ENCODE measurements at regions not wholly inside any gene's neighbourhood (a gene's known extent, or its start where the extent isn't known, plus 50 kb on each side); places are given as distances from the start of the nearest gene placed in this dataset.

GRCh38 chr4:36651253-36651652 lies 369.8 kb downstream of the DTHD1 start:
- WGBS: 87% methylated on average over 3 of the region's 3 CpGs
- no peaks in the 10 kb centered on the region for H3K4me1 ChIP-seq (ENCODE audit: control insufficient read depth in 2 of 2, insufficient read depth in 2 of 2, low read length in 2 of 2)
- H3K27me3 ChIP-seq (ENCODE audit: control insufficient read depth in 2 of 2, insufficient read depth in 1 of 2, low read length in 1 of 2): no peaks in the 10 kb centered on the region
- H3K36me3 ChIP-seq (ENCODE audit: control insufficient read depth in 2 of 2, insufficient read depth in 2 of 2, low read length in 1 of 2): no peaks in the 10 kb centered on the region
- no peak overlapping the region for H3K27ac ChIP-seq (ENCODE audit: low read depth in 1 of 2, low read length in 1 of 2)
- H3K9me3 ChIP-seq (ENCODE audit: control insufficient read depth in 2 of 2, insufficient read depth in 1 of 2, low read length in 1 of 2): no peaks in the 10 kb centered on the region
- no peak overlapping the region for H3K4me3 ChIP-seq (ENCODE audit: low read length in 2 of 2)
- no peak for DNase-seq (ENCODE audit: low read depth in 6 of 9, low spot score in 9 of 9)

- WGBS: 93% methylated on average over 1 of the region's 1 CpG
Observed at GRCh38 chr4:36652857-36653256, 371.4 kb downstream of the DTHD1 start.

GRCh38 chr4:36665985-36666527 lies 384.6 kb downstream of the DTHD1 start:
- Histone ChIP-seq H3K9me3 (ENCODE audit: control insufficient read depth in 2 of 2, insufficient read depth in 1 of 2, low read length in 1 of 2) (no peaks in the 10 kb centered on the region), H3K36me3 (ENCODE audit: control insufficient read depth in 2 of 2, insufficient read depth in 2 of 2, low read length in 1 of 2) (no peaks in the 10 kb centered on the region), H3K27ac (ENCODE audit: low read depth in 1 of 2, low read length in 1 of 2) (no peak overlapping the region), H3K27me3 (ENCODE audit: control insufficient read depth in 2 of 2, insufficient read depth in 1 of 2, low read length in 1 of 2) (no peaks in the 10 kb centered on the region), H3K4me1 (ENCODE audit: control insufficient read depth in 2 of 2, insufficient read depth in 2 of 2, low read length in 2 of 2) (no peaks in the 10 kb centered on the region), H3K4me3 (ENCODE audit: low read length in 2 of 2) (no peak overlapping the region)
- 92% methylated on average over 3 of the region's 3 CpGs for WGBS
- no peak for DNase-seq (ENCODE audit: low read depth in 6 of 9, low spot score in 9 of 9)

More at GRCh38 chr4:36652857-36653256, 371.4 kb downstream of the DTHD1 start:
- H3K4me1 ChIP-seq (ENCODE audit: control insufficient read depth in 2 of 2, insufficient read depth in 2 of 2, low read length in 2 of 2): no peaks in the 10 kb centered on the region
- H3K27me3 ChIP-seq (ENCODE audit: control insufficient read depth in 2 of 2, insufficient read depth in 1 of 2, low read length in 1 of 2): no peaks in the 10 kb centered on the region
- no peaks in the 10 kb centered on the region for H3K9me3 ChIP-seq (ENCODE audit: control insufficient read depth in 2 of 2, insufficient read depth in 1 of 2, low read length in 1 of 2)
- no peak overlapping the region for H3K27ac ChIP-seq (ENCODE audit: low read depth in 1 of 2, low read length in 1 of 2)
- H3K4me3 ChIP-seq (ENCODE audit: low read length in 2 of 2): no peak overlapping the region
- no peak for DNase-seq (ENCODE audit: low read depth in 6 of 9, low spot score in 9 of 9)
- H3K36me3 ChIP-seq (ENCODE audit: control insufficient read depth in 2 of 2, insufficient read depth in 2 of 2, low read length in 1 of 2): no peaks in the 10 kb centered on the region

- no peaks in the 10 kb centered on the region for H3K9me3 ChIP-seq (ENCODE audit: control insufficient read depth in 2 of 2, insufficient read depth in 1 of 2, low read length in 1 of 2)
- DNase-seq (ENCODE audit: low read depth in 6 of 9, low spot score in 9 of 9): no peak
- H3K4me1 ChIP-seq (ENCODE audit: control insufficient read depth in 2 of 2, insufficient read depth in 2 of 2, low read length in 2 of 2): no peaks in the 10 kb centered on the region
- no peaks in the 10 kb centered on the region for H3K27me3 ChIP-seq (ENCODE audit: control insufficient read depth in 2 of 2, insufficient read depth in 1 of 2, low read length in 1 of 2)
- no peaks in the 10 kb centered on the region for H3K36me3 ChIP-seq (ENCODE audit: control insufficient read depth in 2 of 2, insufficient read depth in 2 of 2, low read length in 1 of 2)
- no peak overlapping the region for H3K27ac ChIP-seq (ENCODE audit: low read depth in 1 of 2, low read length in 1 of 2)
- H3K4me3 ChIP-seq (ENCODE audit: low read length in 2 of 2): no peak overlapping the region
- 93% methylated on average over 2 of the region's 2 CpGs for WGBS
Observed at GRCh38 chr4:36675436-36675835, 394.0 kb downstream of the DTHD1 start.

- Histone ChIP-seq H3K4me3 (ENCODE audit: low read length in 2 of 2) (no peak overlapping the region), H3K9me3 (ENCODE audit: control insufficient read depth in 2 of 2, insufficient read depth in 1 of 2, low read length in 1 of 2) (no peaks in the 10 kb centered on the region), H3K27me3 (ENCODE audit: control insufficient read depth in 2 of 2, insufficient read depth in 1 of 2, low read length in 1 of 2) (no peaks in the 10 kb centered on the region), H3K27ac (ENCODE audit: low read depth in 1 of 2, low read length in 1 of 2) (no peak overlapping the region), H3K36me3 (ENCODE audit: control insufficient read depth in 2 of 2, insufficient read depth in 2 of 2, low read length in 1 of 2) (no peaks in the 10 kb centered on the region), H3K4me1 (ENCODE audit: control insufficient read depth in 2 of 2, insufficient read depth in 2 of 2, low read length in 2 of 2) (no peaks in the 10 kb centered on the region)
- no peak for DNase-seq (ENCODE audit: low read depth in 6 of 9, low spot score in 9 of 9)
- WGBS: 82% methylated on average over 5 of the region's 5 CpGs
Observed at GRCh38 chr4:36676139-36677050, 395.0 kb downstream of the DTHD1 start.

GRCh38 chr4:36677112-36677511 lies 395.7 kb downstream of the DTHD1 start:
- 88% methylated on average over 2 of the region's 2 CpGs for WGBS
- Histone ChIP-seq H3K36me3 (ENCODE audit: control insufficient read depth in 2 of 2, insufficient read depth in 2 of 2, low read length in 1 of 2) (no peaks in the 10 kb centered on the region), H3K4me3 (ENCODE audit: low read length in 2 of 2) (no peak overlapping the region), H3K9me3 (ENCODE audit: control insufficient read depth in 2 of 2, insufficient read depth in 1 of 2, low read length in 1 of 2) (no peaks in the 10 kb centered on the region), H3K27me3 (ENCODE audit: control insufficient read depth in 2 of 2, insufficient read depth in 1 of 2, low read length in 1 of 2) (no peaks in the 10 kb centered on the region), H3K4me1 (ENCODE audit: control insufficient read depth in 2 of 2, insufficient read depth in 2 of 2, low read length in 2 of 2) (no peaks in the 10 kb centered on the region), H3K27ac (ENCODE audit: low read depth in 1 of 2, low read length in 1 of 2) (no peak overlapping the region)
- no peak for DNase-seq (ENCODE audit: low read depth in 6 of 9, low spot score in 9 of 9)

- WGBS: 50% methylated on average over 1 of the region's 1 CpG
- H3K36me3 ChIP-seq (ENCODE audit: control insufficient read depth in 2 of 2, insufficient read depth in 2 of 2, low read length in 1 of 2): no peaks in the 10 kb centered on the region
- H3K4me3 ChIP-seq (ENCODE audit: low read length in 2 of 2): no peak overlapping the region
- H3K4me1 ChIP-seq (ENCODE audit: control insufficient read depth in 2 of 2, insufficient read depth in 2 of 2, low read length in 2 of 2): no peaks in the 10 kb centered on the region
- H3K27ac ChIP-seq (ENCODE audit: low read depth in 1 of 2, low read length in 1 of 2): no peak overlapping the region
- no peaks in the 10 kb centered on the region for H3K9me3 ChIP-seq (ENCODE audit: control insufficient read depth in 2 of 2, insufficient read depth in 1 of 2, low read length in 1 of 2)
- no peak for DNase-seq (ENCODE audit: low read depth in 6 of 9, low spot score in 9 of 9)
- H3K27me3 ChIP-seq (ENCODE audit: control insufficient read depth in 2 of 2, insufficient read depth in 1 of 2, low read length in 1 of 2): no peaks in the 10 kb centered on the region
Observed at GRCh38 chr4:36677874-36678273, 396.5 kb downstream of the DTHD1 start.

- H3K9me3 ChIP-seq (ENCODE audit: control insufficient read depth in 2 of 2, insufficient read depth in 1 of 2, low read length in 1 of 2): no peaks in the 10 kb centered on the region
- WGBS: 88% methylated on average over 1 of the region's 1 CpG
- no peak for DNase-seq (ENCODE audit: low read depth in 6 of 9, low spot score in 9 of 9)
- H3K4me3 ChIP-seq (ENCODE audit: low read length in 2 of 2): no peak overlapping the region
- no peaks in the 10 kb centered on the region for H3K4me1 ChIP-seq (ENCODE audit: control insufficient read depth in 2 of 2, insufficient read depth in 2 of 2, low read length in 2 of 2)
- no peak overlapping the region for H3K27ac ChIP-seq (ENCODE audit: low read depth in 1 of 2, low read length in 1 of 2)
- no peaks in the 10 kb centered on the region for H3K27me3 ChIP-seq (ENCODE audit: control insufficient read depth in 2 of 2, insufficient read depth in 1 of 2, low read length in 1 of 2)
- no peaks in the 10 kb centered on the region for H3K36me3 ChIP-seq (ENCODE audit: control insufficient read depth in 2 of 2, insufficient read depth in 2 of 2, low read length in 1 of 2)
Observed at GRCh38 chr4:36687681-36688080, 406.3 kb downstream of the DTHD1 start.

- no peaks in the 10 kb centered on the region for H3K4me1 ChIP-seq (ENCODE audit: control insufficient read depth in 2 of 2, insufficient read depth in 2 of 2, low read length in 2 of 2)
- no peaks in the 10 kb centered on the region for H3K36me3 ChIP-seq (ENCODE audit: control insufficient read depth in 2 of 2, insufficient read depth in 2 of 2, low read length in 1 of 2)
- H3K9me3 ChIP-seq (ENCODE audit: control insufficient read depth in 2 of 2, insufficient read depth in 1 of 2, low read length in 1 of 2): no peaks in the 10 kb centered on the region
- no peak for DNase-seq (ENCODE audit: low read depth in 6 of 9, low spot score in 9 of 9)
- no peak overlapping the region for H3K27ac ChIP-seq (ENCODE audit: low read depth in 1 of 2, low read length in 1 of 2)
- WGBS: 92% methylated on average over 4 of the region's 4 CpGs
- no peak overlapping the region for H3K4me3 ChIP-seq (ENCODE audit: low read length in 2 of 2)
- no peaks in the 10 kb centered on the region for H3K27me3 ChIP-seq (ENCODE audit: control insufficient read depth in 2 of 2, insufficient read depth in 1 of 2, low read length in 1 of 2)
Observed at GRCh38 chr4:36692586-36692985, 411.2 kb downstream of the DTHD1 start.
